ENCODE measurements at regions not wholly inside any gene's neighbourhood (a gene's known extent, or its start where the extent isn't known, plus 50 kb on each side); places are given as distances from the start of the nearest gene placed in this dataset.

DNA sequence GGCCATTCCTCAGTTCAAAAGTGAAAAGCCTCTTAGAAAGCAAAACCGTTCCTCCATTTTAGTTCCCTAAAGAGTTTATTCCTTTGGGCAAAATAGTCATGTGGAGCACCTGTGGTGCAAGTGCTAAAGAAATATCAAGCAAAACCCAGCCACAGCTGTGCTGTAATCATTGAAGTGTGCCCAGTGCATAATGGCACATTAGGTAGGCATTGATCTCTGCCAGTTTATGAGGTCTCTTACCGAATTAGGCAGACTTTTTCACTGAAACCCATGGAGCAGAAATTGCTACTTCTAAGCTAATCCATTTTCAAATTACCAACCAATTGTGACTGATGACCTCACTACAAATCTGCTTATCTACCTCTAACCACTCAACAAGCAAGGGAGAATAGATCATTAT lies 97.2 kb upstream of the SEMA3A start:
- TF ChIP-seq USF2 (IDR thresholded peaks at IDR 0.05): no peak
- TF ChIP-seq KDM1A (IDR thresholded peaks at IDR 0.05; ENCODE audit: low read depth): no peak
- no peak for TF ChIP-seq POLR2A (IDR thresholded peaks at IDR 0.05; ENCODE audit: low read length)
- no peak for TF ChIP-seq CTCF (IDR thresholded peaks at IDR 0.05)
- TF ChIP-seq, protein P1, sequence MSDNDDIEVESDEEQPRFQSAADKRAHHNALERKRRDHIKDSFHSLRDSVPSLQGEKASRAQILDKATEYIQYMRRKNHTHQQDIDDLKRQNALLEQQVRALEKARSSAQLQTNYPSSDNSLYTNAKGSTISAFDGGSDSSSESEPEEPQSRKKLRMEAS (IDR thresholded peaks at IDR 0.05): no peak
- TF ChIP-seq ZNF302 (CRISPR knock-in tag; IDR thresholded peaks at IDR 0.05): no peak
- no peak for TF ChIP-seq CEBPB (IDR thresholded peaks at IDR 0.05)
